A549 (cell line): ENCODE measurements at regions not wholly inside any gene's neighbourhood (a gene's known extent, or its start where the extent isn't known, plus 50 kb on each side); places are given as distances from the start of the nearest gene placed in this dataset.

Source experiments
- ATAC-seq, 2 experiments: fragments of 200-7000 bp in 1 of 2; fragments of >200 bp in 1 of 2; cut with Nextera tagmentation in 1 of 2; cut with Tn5 transposase in 1 of 2; 3 replicates each; pipeline versions ENCODE4 v1.8.0 to v1.9.1; 2018 to 2020; ENCODE audit warnings: mild to moderate bottlenecking in 1 of 2, moderate library complexity in 1 of 2
- CTCF ChIA-PET: fragments of 300-600 bp; sonication (Branson Sonifier 250); formaldehyde crosslinking; extraction: SDS; loops from one replicate; lab custom pipeline; 2021; ENCODE audit warnings: antibody characterized with exemption, inconsistent platforms; lab: Yijun Ruan, JAX
- POLR2A ChIA-PET: fragments of 350-600 bp; formaldehyde crosslinking; extraction: SDS; loops from one replicate; lab custom pipeline; 2021; ENCODE audit warnings: antibody characterized with exemption, inconsistent platforms; lab: Yijun Ruan, JAX
- DNase-seq, 2 experiments: peaks; one replicate each; pipeline versions ENCODE4 v3.0.0 to v3.0.0-alpha.2; 2011 to 2016; ENCODE audit warnings: low read depth in 1 of 2, low spot score in 1 of 2
- FAIRE-seq: peaks from 2 replicates; lab custom pipeline; 2011; peaks lifted over from hg19 to GRCh38; lab: Jason Lieb, UNC
- H3K27ac ChIP-seq, 2 experiments: fragments of >200 bp; sonication (Bioruptor Twin); formaldehyde crosslinking; 3 replicates each; pipeline ENCODE4 v1.5.1; 2016 to 2017
- H3K4me1 ChIP-seq: fragments of >200 bp; sonication (Bioruptor Twin); formaldehyde crosslinking; 3 replicates; pipeline ENCODE4 v1.6.1; 2016
- H3K4me2 ChIP-seq: fragments of >200 bp; sonication (Bioruptor Twin); formaldehyde crosslinking; 3 replicates; pipeline ENCODE4 v1.6.1; 2016
- H3K4me3 ChIP-seq: fragments of >200 bp; sonication (Bioruptor Twin); formaldehyde crosslinking; 3 replicates; pipeline ENCODE4 v1.5.1; 2016
- H3K9me3 ChIP-seq: fragments of >200 bp; sonication (Bioruptor Twin); formaldehyde crosslinking; 3 replicates; pipeline ENCODE4 v1.6.1; 2016
- BCL3 ChIP-seq: fragments of >200 bp; sonication (Bioruptor Twin); formaldehyde crosslinking; IDR thresholded peaks from 3 replicates; pipeline ENCODE4 v1.6.1; 2016
- CHD2 ChIP-seq: fragments of 150-350 bp; IDR thresholded peaks from 2 replicates; pipeline ENCODE4 v1.6.1; 2014; ENCODE audit warnings: low read length; ENCODE audit not compliant: partially characterized antibody
- EHF ChIP-seq: fragments of 250-450 bp; sonication (Bioruptor Pico); IDR thresholded peaks from 2 replicates; pipeline ENCODE4 v1.5.0; 2020; ENCODE audit warnings: mild to moderate bottlenecking
- HDAC2 ChIP-seq: fragments of 200-600 bp; sonication (generic); IDR thresholded peaks from 2 replicates; pipeline ENCODE4 v1.6.1; 2016
- HEYL ChIP-seq: fragments of 250-450 bp; sonication (Bioruptor Pico); IDR thresholded peaks from 2 replicates; pipeline ENCODE4 v1.8.0; 2021; ENCODE audit warnings: mild to moderate bottlenecking, moderate library complexity
- HMGXB4 ChIP-seq: fragments of 250-450 bp; sonication (Bioruptor Pico); IDR thresholded peaks from 2 replicates; pipeline ENCODE4 v1.5.0; 2021; ENCODE audit warnings: mild to moderate bottlenecking, moderate library complexity, borderline replicate concordance
- HOXB13 ChIP-seq: fragments of 250-450 bp; sonication (Bioruptor Pico); IDR thresholded peaks from 2 replicates; pipeline ENCODE4 v1.5.0; 2020; ENCODE audit warnings: low read depth, mild to moderate bottlenecking, moderate library complexity
- JUN ChIP-seq, 2 experiments: fragments of >200 bp; sonication (Bioruptor Twin); formaldehyde crosslinking; IDR thresholded peaks; 2 replicates in 1 of 2; 3 replicates in 1 of 2; pipeline ENCODE4 v1.6.1; 2016 to 2017
- KDM1A ChIP-seq: fragments of 200-600 bp; sonication (generic); IDR thresholded peaks from 2 replicates; pipeline ENCODE4 v1.6.1; 2016; ENCODE audit warnings: low read depth, mild to moderate bottlenecking
- NFE2L2 ChIP-seq: fragments of 150-350 bp; conservative IDR thresholded peaks from 2 replicates; pipeline ENCODE4 v1.6.1; 2014; ENCODE audit warnings: low read length
- NPAS2 ChIP-seq: fragments of 250-450 bp; sonication (Bioruptor Pico); IDR thresholded peaks from 2 replicates; pipeline ENCODE4 v1.8.0; 2022; ENCODE audit warnings: mild to moderate bottlenecking, moderate library complexity, borderline replicate concordance
- POLR2AphosphoS2 ChIP-seq: conservative IDR thresholded peaks from 2 replicates; pipeline ENCODE4 v1.6.1; 2012; ENCODE audit warnings: low read length, improper control_type of control experiment, inconsistent platforms
- RAD21 ChIP-seq, 2 experiments: fragments of >200 bp in 1 of 2; sonication (Bioruptor Twin) in 1 of 2; formaldehyde crosslinking in 1 of 2; IDR thresholded peaks in 1 of 2; conservative IDR thresholded peaks in 1 of 2; 2 replicates in 1 of 2; 3 replicates in 1 of 2; pipeline ENCODE4 v1.6.1; 2012 to 2018; ENCODE audit warnings: inconsistent platforms in 1 of 2
- REST ChIP-seq: fragments of 200-600 bp; sonication (generic); IDR thresholded peaks from 2 replicates; pipeline ENCODE4 v1.6.1; 2016; ENCODE audit warnings: antibody characterized with exemption, mild to moderate bottlenecking, moderate library complexity
- SREBF2 ChIP-seq: fragments of 450-650 bp; IDR thresholded peaks from 2 replicates; pipeline ENCODE4 v1.6.1; 2014; ENCODE audit warnings: mild to moderate bottlenecking, moderate library complexity
- TFCP2L1 ChIP-seq: fragments of 250-450 bp; sonication (Bioruptor Pico); IDR thresholded peaks from 2 replicates; pipeline ENCODE4 v1.5.0; 2021; ENCODE audit warnings: mild to moderate bottlenecking
- WGBS: methylation state at CpG from one replicate; pipeline ENCODE4 v1.1.6; 2017; ENCODE audit errors: missing lambda C conversion rate; 5-methylcytosine and 5-hydroxymethylcytosine counted together

DNA sequence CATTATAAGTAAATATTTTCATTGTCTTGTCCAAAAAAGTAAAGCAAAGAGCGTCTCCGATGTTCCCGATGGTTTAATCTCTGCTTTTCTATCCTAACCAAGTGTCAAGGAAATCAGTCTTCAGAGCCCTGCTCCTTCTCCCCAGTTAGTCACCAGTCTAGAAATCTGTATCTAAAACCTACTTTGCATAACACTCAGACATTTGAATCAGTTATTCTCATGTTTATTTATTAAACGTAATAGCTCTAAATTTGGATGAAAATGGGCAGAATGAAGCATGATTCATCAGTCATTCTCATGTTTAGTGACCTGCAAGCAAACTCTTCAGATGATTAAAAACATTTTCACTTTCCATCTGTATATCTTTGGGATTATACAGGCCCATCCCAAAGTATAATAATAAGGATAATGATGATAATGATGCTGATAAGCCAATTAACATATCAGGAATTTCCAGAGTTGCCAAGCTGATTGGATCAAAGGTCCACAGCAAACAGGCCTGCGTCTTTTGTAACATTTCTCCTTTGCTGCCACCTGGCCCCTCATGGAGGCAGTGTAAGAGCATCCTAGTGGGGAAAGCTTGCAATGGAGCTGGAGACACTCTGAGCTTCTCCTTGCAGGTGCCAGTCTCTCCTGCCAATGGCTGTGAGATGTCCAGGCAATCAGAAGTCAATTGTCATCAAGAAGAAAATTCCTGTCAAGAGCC, 273.9 kb downstream of the IGSF11 start:
- Histone ChIP-seq H3K4me2 (no peak overlapping the region), H3K9me3 (no peaks in the 10 kb centered on the region), H3K27ac (no peak overlapping the region), H3K4me1 (no peaks in the 10 kb centered on the region), H3K4me3 (no peak overlapping the region)
- POLR2A ChIA-PET = no interaction called here
- peak; percentile 62 to 66; a peak in 3 of 6 replicates for ATAC-seq
- TF ChIP-seq NFE2L2 (no peak), POLR2AphosphoS2 (no peak), NPAS2 (CRISPR knock-in tag) (no peak), REST (no peak), CHD2 (no peak), RAD21 (conservative IDR thresholded peaks at IDR 0.05 in 1 of 2, IDR thresholded peaks at IDR 0.05 in 1 of 2) (no peak; a peak in 1 of 5 replicates), KDM1A (no peak), HDAC2 (no peak), HMGXB4 (CRISPR knock-in tag) (no peak), TFCP2L1 (CRISPR knock-in tag) (no peak)
- TF ChIP-seq, all 56 proteins: peak for 0
- WGBS = 37% methylated on average over 5 of the region's 5 CpGs
- DNase-seq = no peak
- no peak for FAIRE-seq
- CTCF ChIA-PET = interaction anchor here (1.5 kb wide), 1 partner anchor 9 kb away, joined by 3 read pairs; no protein-coding TSS in a partner anchor

DNA sequence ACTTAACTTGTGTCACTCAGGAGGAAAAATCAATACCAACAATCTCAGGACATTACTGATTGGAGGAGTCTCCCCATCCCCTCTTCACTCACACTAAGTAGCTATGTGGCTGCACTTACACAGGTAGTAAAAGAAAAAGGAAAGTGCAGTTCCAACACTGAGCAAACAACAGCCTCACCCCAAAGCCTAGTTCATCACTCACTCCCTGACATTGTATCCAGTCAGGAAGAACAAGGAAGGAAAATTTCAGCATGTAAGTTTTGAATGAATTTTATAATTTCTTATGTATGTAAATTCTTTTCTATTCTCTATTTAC, 273.4 kb downstream of the IGSF11 start:
- ATAC-seq = no peak
- no peak overlapping the region for H3K27ac ChIP-seq
- ChIA-PET CTCF (interaction anchor here (0.6 kb wide), 1 partner anchor 116 kb away, joined by 3 read pairs; no protein-coding TSS in a partner anchor), POLR2A (no interaction called here)
- no peak for TF ChIP-seq CHD2
- no peak for TF ChIP-seq EHF (CRISPR knock-in tag)
- no peak for TF ChIP-seq JUN (IDR thresholded peaks at IDR 0.05)
- TF ChIP-seq SREBF2 = no peak
- no peak for TF ChIP-seq BCL3
- TF ChIP-seq HOXB13 (CRISPR knock-in tag) = no peak
- no peak for TF ChIP-seq HEYL (CRISPR knock-in tag)
- TF ChIP-seq, all 56 proteins: peak for 0
- FAIRE-seq = no peak
- Histone ChIP-seq H3K4me2 (no peak overlapping the region), H3K4me3 (no peak overlapping the region), H3K4me1 (no peaks in the 10 kb centered on the region), H3K9me3 (no peaks in the 10 kb centered on the region)
- DNase-seq = no peak
